ENCODE measurements at regions not wholly inside any gene's neighbourhood (a gene's known extent, or its start where the extent isn't known, plus 50 kb on each side); places are given as distances from the start of the nearest gene placed in this dataset.

DNA sequence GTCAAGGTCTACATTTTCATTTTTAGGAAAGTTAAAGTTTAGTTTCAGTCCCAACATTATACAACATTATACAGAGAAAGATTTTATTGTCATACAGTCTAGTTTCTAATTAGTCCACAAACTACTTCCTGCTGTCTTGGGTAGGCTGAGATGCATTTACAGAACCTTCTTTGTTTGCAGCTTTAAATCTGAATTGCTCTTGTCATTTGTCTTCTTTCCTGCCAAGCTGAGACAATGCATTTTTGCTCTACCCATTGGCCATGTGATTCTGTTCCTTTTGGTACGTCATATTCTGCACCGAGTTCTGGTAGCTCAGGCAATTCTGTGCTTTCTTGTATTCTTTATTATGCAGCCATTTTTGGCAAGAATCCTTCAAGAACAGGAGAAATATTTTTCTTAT, 228.5 kb downstream of the ATP23 start:
- ChIA-PET POLR2A (no interaction called here), CTCF (no interaction called here)
- Histone ChIP-seq H3K27me3 (ENCODE audit: insufficient read depth) (peaks cover 5% of the 10 kb centered on the region; the same call in 1 of the 2 replicates), H3K9me2 (no peaks in the 10 kb centered on the region), H3K4me1 (ENCODE audit: control insufficient read depth in 1 of 2, insufficient read depth in 2 of 2, low read depth in 1 of 2, low read length in 1 of 2) (no peaks in the 10 kb centered on the region), H3K9ac (no peak overlapping the region), H3F3A (replicated peaks; ENCODE audit: insufficient read depth) (no peaks in the 10 kb centered on the region), H3K27ac (ENCODE audit: low read depth in 2 of 2, low read length in 1 of 2) (no peak overlapping the region), H2AFZ (ENCODE audit: low read depth) (no peak overlapping the region; the same call in 1 of the 2 replicates), H3K9me3 (no peaks in the 10 kb centered on the region), H3K79me2 (ENCODE audit: insufficient read depth) (no peaks in the 10 kb centered on the region), H3K4me3 (ENCODE audit: low read depth in 2 of 2, low read length in 1 of 2) (no peak overlapping the region), H3K36me3 (replicated peaks in 1 of 2; ENCODE audit: control insufficient read depth in 1 of 2, insufficient read depth in 2 of 2, low read length in 1 of 2) (no peaks in the 10 kb centered on the region), H3K4me2 (no peak overlapping the region), H4K20me1 (ENCODE audit: insufficient read depth) (no peaks in the 10 kb centered on the region)
- no peak for TF ChIP-seq NFIC (IDR thresholded peaks at IDR 0.05; ENCODE audit: borderline replicate concordance)
- TF ChIP-seq CHD2 (IDR thresholded peaks at IDR 0.05; ENCODE audit: low read length, partially characterized antibody), result no peak
- no peak for TF ChIP-seq EZH2phosphoT487 (IDR thresholded peaks at IDR 0.05; ENCODE audit: borderline replicate concordance, low read depth)
- no peak for TF ChIP-seq MEF2A (IDR thresholded peaks at IDR 0.05; ENCODE audit: borderline replicate concordance, low read depth)
- no peak for TF ChIP-seq GABPA (IDR thresholded peaks at IDR 0.05; ENCODE audit: low read depth)
- TF ChIP-seq TEAD4 (IDR thresholded peaks at IDR 0.05; ENCODE audit: borderline replicate concordance, insufficient read depth), result no peak
- TF ChIP-seq, protein P1, sequence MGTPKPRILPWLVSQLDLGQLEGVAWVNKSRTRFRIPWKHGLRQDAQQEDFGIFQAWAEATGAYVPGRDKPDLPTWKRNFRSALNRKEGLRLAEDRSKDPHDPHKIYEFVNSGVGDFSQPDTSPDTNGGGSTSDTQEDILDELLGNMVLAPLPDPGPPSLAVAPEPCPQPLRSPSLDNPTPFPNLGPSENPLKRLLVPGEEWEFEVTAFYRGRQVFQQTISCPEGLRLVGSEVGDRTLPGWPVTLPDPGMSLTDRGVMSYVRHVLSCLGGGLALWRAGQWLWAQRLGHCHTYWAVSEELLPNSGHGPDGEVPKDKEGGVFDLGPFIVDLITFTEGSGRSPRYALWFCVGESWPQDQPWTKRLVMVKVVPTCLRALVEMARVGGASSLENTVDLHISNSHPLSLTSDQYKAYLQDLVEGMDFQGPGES (IDR thresholded peaks at IDR 0.05; ENCODE audit: low read depth, low read length), result no peak
- TF ChIP-seq, protein P2, sequence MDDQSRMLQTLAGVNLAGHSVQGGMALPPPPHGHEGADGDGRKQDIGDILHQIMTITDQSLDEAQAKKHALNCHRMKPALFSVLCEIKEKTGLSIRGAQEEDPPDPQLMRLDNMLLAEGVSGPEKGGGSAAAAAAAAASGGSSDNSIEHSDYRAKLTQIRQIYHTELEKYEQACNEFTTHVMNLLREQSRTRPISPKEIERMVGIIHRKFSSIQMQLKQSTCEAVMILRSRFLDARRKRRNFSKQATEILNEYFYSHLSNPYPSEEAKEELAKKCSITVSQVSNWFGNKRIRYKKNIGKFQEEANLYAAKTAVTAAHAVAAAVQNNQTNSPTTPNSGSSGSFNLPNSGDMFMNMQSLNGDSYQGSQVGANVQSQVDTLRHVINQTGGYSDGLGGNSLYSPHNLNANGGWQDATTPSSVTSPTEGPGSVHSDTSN (IDR thresholded peaks at IDR 0.05), result no peak
- TF ChIP-seq, protein P3, sequence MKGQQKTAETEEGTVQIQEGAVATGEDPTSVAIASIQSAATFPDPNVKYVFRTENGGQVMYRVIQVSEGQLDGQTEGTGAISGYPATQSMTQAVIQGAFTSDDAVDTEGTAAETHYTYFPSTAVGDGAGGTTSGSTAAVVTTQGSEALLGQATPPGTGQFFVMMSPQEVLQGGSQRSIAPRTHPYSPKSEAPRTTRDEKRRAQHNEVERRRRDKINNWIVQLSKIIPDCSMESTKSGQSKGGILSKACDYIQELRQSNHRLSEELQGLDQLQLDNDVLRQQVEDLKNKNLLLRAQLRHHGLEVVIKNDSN (IDR thresholded peaks at IDR 0.05; ENCODE audit: borderline replicate concordance, low read depth), result no peak
- TF ChIP-seq FOXJ3 (CRISPR knock-in tag; IDR thresholded peaks at IDR 0.05), result no peak
- no peak for TF ChIP-seq RFX5 (IDR thresholded peaks at IDR 0.05; ENCODE audit: low read length)
- TF ChIP-seq, protein P4, sequence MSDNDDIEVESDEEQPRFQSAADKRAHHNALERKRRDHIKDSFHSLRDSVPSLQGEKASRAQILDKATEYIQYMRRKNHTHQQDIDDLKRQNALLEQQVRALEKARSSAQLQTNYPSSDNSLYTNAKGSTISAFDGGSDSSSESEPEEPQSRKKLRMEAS (IDR thresholded peaks at IDR 0.05; ENCODE audit: low read depth), result no peak
- DNase-seq, result no peak
- WGBS (ENCODE audit: low lambda C conversion rate), result 9% methylated on average over 2 of the region's 2 CpGs

DNA sequence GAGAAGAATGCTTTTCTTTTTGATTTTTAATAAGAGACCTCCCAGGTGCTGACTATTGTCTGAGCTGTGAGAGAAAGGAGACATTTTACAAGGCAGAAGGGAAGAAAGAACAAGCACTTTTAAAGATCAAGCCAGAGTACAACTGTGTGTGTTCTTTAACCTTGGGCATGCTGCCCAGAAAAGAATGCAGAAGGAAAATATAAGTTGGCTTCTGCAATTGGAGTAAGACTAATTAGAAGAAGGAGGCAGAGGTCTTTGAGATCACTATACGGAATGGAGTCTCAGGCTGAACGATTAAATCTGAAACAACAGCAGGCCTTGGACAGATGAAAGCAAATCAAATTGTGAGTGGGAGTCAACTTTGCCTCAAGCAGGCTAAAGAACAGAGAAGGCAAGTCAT, 230.5 kb downstream of the ATP23 start:
- Histone ChIP-seq H3K4me3 (ENCODE audit: low read depth in 2 of 2, low read length in 1 of 2) (no peak overlapping the region), H3F3A (replicated peaks; ENCODE audit: insufficient read depth) (no peaks in the 10 kb centered on the region), H3K79me2 (ENCODE audit: insufficient read depth) (no peaks in the 10 kb centered on the region), H3K27ac (ENCODE audit: low read depth in 2 of 2, low read length in 1 of 2) (no peak overlapping the region), H3K4me1 (ENCODE audit: control insufficient read depth in 1 of 2, insufficient read depth in 2 of 2, low read depth in 1 of 2, low read length in 1 of 2) (no peaks in the 10 kb centered on the region), H3K4me2 (no peak overlapping the region), H3K9ac (no peak overlapping the region), H3K9me3 (no peaks in the 10 kb centered on the region), H4K20me1 (ENCODE audit: insufficient read depth) (no peaks in the 10 kb centered on the region), H2AFZ (ENCODE audit: low read depth) (no peak overlapping the region), H3K27me3 (ENCODE audit: insufficient read depth) (peaks cover under 1% of the 10 kb centered on the region; the same call in 1 of the 2 replicates), H3K9me2 (no peaks in the 10 kb centered on the region), H3K36me3 (replicated peaks in 1 of 2; ENCODE audit: control insufficient read depth in 1 of 2, insufficient read depth in 2 of 2, low read length in 1 of 2) (no peaks in the 10 kb centered on the region)
- ChIA-PET POLR2A (no interaction called here), CTCF (no interaction called here)
- DNase-seq, result no peak
- WGBS (ENCODE audit: low lambda C conversion rate), result 8% methylated on average over 2 of the region's 2 CpGs
- TF ChIP-seq MEF2A (IDR thresholded peaks at IDR 0.05; ENCODE audit: borderline replicate concordance, low read depth), result no peak
- no peak for TF ChIP-seq FOSL2 (IDR thresholded peaks at IDR 0.05; ENCODE audit: borderline replicate concordance, low read depth)
- TF ChIP-seq, protein P5, sequence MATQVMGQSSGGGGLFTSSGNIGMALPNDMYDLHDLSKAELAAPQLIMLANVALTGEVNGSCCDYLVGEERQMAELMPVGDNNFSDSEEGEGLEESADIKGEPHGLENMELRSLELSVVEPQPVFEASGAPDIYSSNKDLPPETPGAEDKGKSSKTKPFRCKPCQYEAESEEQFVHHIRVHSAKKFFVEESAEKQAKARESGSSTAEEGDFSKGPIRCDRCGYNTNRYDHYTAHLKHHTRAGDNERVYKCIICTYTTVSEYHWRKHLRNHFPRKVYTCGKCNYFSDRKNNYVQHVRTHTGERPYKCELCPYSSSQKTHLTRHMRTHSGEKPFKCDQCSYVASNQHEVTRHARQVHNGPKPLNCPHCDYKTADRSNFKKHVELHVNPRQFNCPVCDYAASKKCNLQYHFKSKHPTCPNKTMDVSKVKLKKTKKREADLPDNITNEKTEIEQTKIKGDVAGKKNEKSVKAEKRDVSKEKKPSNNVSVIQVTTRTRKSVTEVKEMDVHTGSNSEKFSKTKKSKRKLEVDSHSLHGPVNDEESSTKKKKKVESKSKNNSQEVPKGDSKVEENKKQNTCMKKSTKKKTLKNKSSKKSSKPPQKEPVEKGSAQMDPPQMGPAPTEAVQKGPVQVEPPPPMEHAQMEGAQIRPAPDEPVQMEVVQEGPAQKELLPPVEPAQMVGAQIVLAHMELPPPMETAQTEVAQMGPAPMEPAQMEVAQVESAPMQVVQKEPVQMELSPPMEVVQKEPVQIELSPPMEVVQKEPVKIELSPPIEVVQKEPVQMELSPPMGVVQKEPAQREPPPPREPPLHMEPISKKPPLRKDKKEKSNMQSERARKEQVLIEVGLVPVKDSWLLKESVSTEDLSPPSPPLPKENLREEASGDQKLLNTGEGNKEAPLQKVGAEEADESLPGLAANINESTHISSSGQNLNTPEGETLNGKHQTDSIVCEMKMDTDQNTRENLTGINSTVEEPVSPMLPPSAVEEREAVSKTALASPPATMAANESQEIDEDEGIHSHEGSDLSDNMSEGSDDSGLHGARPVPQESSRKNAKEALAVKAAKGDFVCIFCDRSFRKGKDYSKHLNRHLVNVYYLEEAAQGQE (IDR thresholded peaks at IDR 0.05; ENCODE audit: low read depth, low read length), result no peak
- no peak for TF ChIP-seq TCF12 (IDR thresholded peaks at IDR 0.05)
- no peak for TF ChIP-seq RXRA (IDR thresholded peaks at IDR 0.05; ENCODE audit: borderline replicate concordance, low read depth)
- no peak for TF ChIP-seq EP300 (IDR thresholded peaks at IDR 0.05; ENCODE audit: borderline replicate concordance in 1 of 2, low read depth in 1 of 2, low read length in 1 of 2)
- no peak for TF ChIP-seq FOXJ3 (CRISPR knock-in tag; IDR thresholded peaks at IDR 0.05)
- TF ChIP-seq CHD2 (IDR thresholded peaks at IDR 0.05; ENCODE audit: low read length, partially characterized antibody), result no peak
- no peak for TF ChIP-seq POLR2AphosphoS5 (IDR thresholded peaks at IDR 0.05; ENCODE audit: low read depth, low read length)
- no peak for TF ChIP-seq NFIC (IDR thresholded peaks at IDR 0.05; ENCODE audit: borderline replicate concordance)
- TF ChIP-seq, protein P4 (IDR thresholded peaks at IDR 0.05; ENCODE audit: low read depth), result no peak
- TF ChIP-seq SMC3 (IDR thresholded peaks at IDR 0.05; ENCODE audit: low read depth, low read length), result no peak
- no peak for TF ChIP-seq FOXM1 (IDR thresholded peaks at IDR 0.05; ENCODE audit: low read depth)
